H1 (cell line): ENCODE measurements at regions not wholly inside any gene's neighbourhood (a gene's known extent, or its start where the extent isn't known, plus 50 kb on each side); places are given as distances from the start of the nearest gene placed in this dataset.

Experiments used
- CTCF ChIA-PET: fragments of 300-600 bp; sonication (Branson Sonifier 250); formaldehyde crosslinking; loops from one replicate; lab custom pipeline; 2021; ENCODE audit not compliant: partially characterized antibody; lab: Charles Lee
- POLR2A ChIA-PET: fragments of 300-600 bp; sonication (Branson Sonifier 250); formaldehyde crosslinking; loops from one replicate; lab custom pipeline; 2021; ENCODE audit warnings: inconsistent platforms; ENCODE audit not compliant: partially characterized antibody; lab: Charles Lee
- DNase-seq, 2 experiments: peaks; one replicate each; pipeline versions ENCODE4 v3.0.0 to v3.0.0-alpha.2; 2010 to 2022; ENCODE audit warnings: low spot score in 2 of 2, low read depth in 1 of 2, mixed read lengths in 1 of 2
- FAIRE-seq: peaks from 2 replicates; lab custom pipeline; 2011; peaks lifted over from hg19 to GRCh38; lab: Jason Lieb, UNC
- H2AFZ ChIP-seq: 2 replicates; pipeline ENCODE4 v1.8.1; 2012; ENCODE audit warnings: low read length, inconsistent platforms
- H2AK5ac ChIP-seq: 2 replicates; pipeline ENCODE4 v1.6.1; 2013; ENCODE audit warnings: low read depth, low read length
- H2BK120ac ChIP-seq: replicated peaks from 2 replicates; pipeline ENCODE3; 2013; ENCODE audit warnings: low read depth, low read length, inconsistent platforms
- H2BK12ac ChIP-seq: 2 replicates; pipeline ENCODE4 v1.6.1; 2013; ENCODE audit warnings: low read depth, low read length
- H2BK15ac ChIP-seq: 2 replicates; pipeline ENCODE4 v1.6.1; 2013; ENCODE audit warnings: low read length
- H2BK20ac ChIP-seq: 2 replicates; pipeline ENCODE4 v1.6.1; 2013; ENCODE audit warnings: low read length
- H2BK5ac ChIP-seq: 2 replicates; pipeline ENCODE4 v1.6.1; 2013; ENCODE audit warnings: low read depth, low read length
- H3K14ac ChIP-seq: 2 replicates; pipeline ENCODE4 v1.6.1; 2013; ENCODE audit warnings: inconsistent platforms; ENCODE audit not compliant: insufficient read length
- H3K18ac ChIP-seq: 2 replicates; pipeline ENCODE4 v1.6.1; 2013; ENCODE audit warnings: low read length; ENCODE audit errors: extremely low read depth
- H3K23ac ChIP-seq: 2 replicates; pipeline ENCODE4 v1.6.1; 2013; ENCODE audit warnings: inconsistent platforms; ENCODE audit not compliant: insufficient read length
- H3K23me2 ChIP-seq: 2 replicates; pipeline ENCODE4 v1.6.1; 2013; ENCODE audit warnings: low read depth, low read length
- H3K27ac ChIP-seq: 2 replicates; pipeline ENCODE4 v1.6.1; 2011; ENCODE audit warnings: low read depth, low read length, inconsistent platforms
- H3K27me3 ChIP-seq, 4 experiments: replicated peaks in 1 of 4; 1 replicate in 1 of 4; 2 replicates in 3 of 4; pipeline versions ENCODE4 v1.6.1 to v1.8.1; 2011 to 2013; ENCODE audit warnings: low read length in 3 of 4, mild to moderate bottlenecking in 3 of 4, inconsistent platforms in 2 of 4, mixed read lengths in 2 of 4, moderate library complexity in 1 of 4; ENCODE audit not compliant: control insufficient read depth in 3 of 4, insufficient read depth in 3 of 4; ENCODE audit errors: extremely low read depth in 1 of 4
- H3K36me3 ChIP-seq, 4 experiments: 2 replicates each; pipeline versions ENCODE4 v1.6.1 to v1.8.1; 2011 to 2013; ENCODE audit warnings: mild to moderate bottlenecking in 4 of 4, low read length in 3 of 4, moderate library complexity in 2 of 4, control low read depth in 1 of 4, inconsistent platforms in 1 of 4; ENCODE audit not compliant: insufficient read depth in 4 of 4, control insufficient read depth in 2 of 4
- H3K4ac ChIP-seq: replicated peaks from 2 replicates; pipeline ENCODE3; 2013; ENCODE audit warnings: low read length, low read depth, mixed read lengths, inconsistent platforms; ENCODE audit not compliant: insufficient read length
- H3K4me1 ChIP-seq, 4 experiments: replicated peaks in 1 of 4; 1 replicate in 1 of 4; 2 replicates in 3 of 4; pipeline versions ENCODE4 v1.6.1 to v1.8.1; 2011 to 2013; ENCODE audit warnings: low read length in 3 of 4, inconsistent platforms in 2 of 4, mixed read lengths in 1 of 4; ENCODE audit not compliant: insufficient read depth in 4 of 4, control insufficient read depth in 3 of 4
- H3K4me2 ChIP-seq, 2 experiments: 2 replicates each; pipeline versions ENCODE4 v1.6.1 to v1.8.1; 2011 to 2013; ENCODE audit warnings: low read depth in 2 of 2, low read length in 2 of 2, control low read depth in 1 of 2, inconsistent platforms in 1 of 2, mild to moderate bottlenecking in 1 of 2; ENCODE audit not compliant: insufficient read depth in 1 of 2
- H3K4me3 ChIP-seq, 4 experiments: fragments of 200-600, 300-600 bp in 1 of 4; sonication (generic), shearing (Covaris generic), sonication (Bioruptor Twin) in 1 of 4; 2 replicates each; pipeline versions ENCODE4 v1.5.1 to v1.8.1; 2011 to 2016; ENCODE audit warnings: low read length in 4 of 4, low read depth in 3 of 4, control low read depth in 2 of 4, inconsistent platforms in 2 of 4, mild to moderate bottlenecking in 2 of 4, mixed read lengths in 1 of 4, moderate library complexity in 1 of 4; ENCODE audit not compliant: insufficient read depth in 2 of 4; ENCODE audit errors: extremely low read depth in 1 of 4
- H3K56ac ChIP-seq: replicated peaks from 2 replicates; pipeline ENCODE3; 2013; ENCODE audit warnings: low read depth, mild to moderate bottlenecking, mixed read lengths, low read length, inconsistent platforms; ENCODE audit not compliant: insufficient read length
- H3K79me1 ChIP-seq: 2 replicates; pipeline ENCODE4 v1.6.1; 2013; ENCODE audit warnings: low read depth, low read length, control low read depth
- H3K79me2 ChIP-seq, 2 experiments: 2 replicates each; pipeline versions ENCODE4 v1.6.1 to v1.8.1; 2012 to 2013; ENCODE audit warnings: low read length in 2 of 2, mild to moderate bottlenecking in 2 of 2, inconsistent platforms in 1 of 2; ENCODE audit not compliant: insufficient read depth in 2 of 2, control insufficient read depth in 1 of 2
- H3K9ac ChIP-seq, 4 experiments: replicated peaks in 1 of 4; 1 replicate in 1 of 4; 2 replicates in 3 of 4; pipeline versions ENCODE4 v1.6.1 to v1.8.1; 2011 to 2013; ENCODE audit warnings: low read depth in 3 of 4, low read length in 3 of 4, control low read depth in 2 of 4, mild to moderate bottlenecking in 2 of 4, moderate library complexity in 2 of 4, inconsistent platforms in 1 of 4; ENCODE audit errors: extremely low read depth in 1 of 4
- H3K9me3 ChIP-seq, 2 experiments: 2 replicates each; pipeline versions ENCODE4 v1.6.1 to v1.8.1; 2012 to 2013; ENCODE audit warnings: mild to moderate bottlenecking in 2 of 2, moderate library complexity in 2 of 2, control low read depth in 1 of 2, inconsistent platforms in 1 of 2, low read depth in 1 of 2, low read length in 1 of 2, mixed read lengths in 1 of 2; ENCODE audit not compliant: insufficient read depth in 2 of 2
- H4K20me1 ChIP-seq, 2 experiments: replicated peaks in 1 of 2; 2 replicates each; pipeline versions ENCODE3 to v1.8.1; 2011 to 2013; ENCODE audit warnings: inconsistent platforms in 2 of 2, low read length in 2 of 2, mild to moderate bottlenecking in 1 of 2; ENCODE audit not compliant: insufficient read depth in 2 of 2, control insufficient read depth in 1 of 2
- H4K5ac ChIP-seq: 2 replicates; pipeline ENCODE4 v1.6.1; 2013; ENCODE audit warnings: low read length, low read depth, mixed read lengths, inconsistent platforms; ENCODE audit not compliant: insufficient read length
- H4K8ac ChIP-seq: 2 replicates; pipeline ENCODE4 v1.8.0; 2013; ENCODE audit warnings: mild to moderate bottlenecking, moderate library complexity, low read length, inconsistent platforms; ENCODE audit not compliant: insufficient read depth; ENCODE audit errors: extremely low read depth
- H4K91ac ChIP-seq: replicated peaks from 2 replicates; pipeline ENCODE3; 2013; ENCODE audit warnings: low read length, mixed read lengths, inconsistent platforms; ENCODE audit not compliant: insufficient read length
- BRCA1 ChIP-seq: IDR thresholded peaks from 2 replicates; pipeline ENCODE4 v1.6.1; 2012; ENCODE audit warnings: low read depth, low read length, improper control_type of control experiment
- CBX8 ChIP-seq: fragments of 300-800, 300-1000 bp; sonication (generic); IDR thresholded peaks from 2 replicates; pipeline ENCODE4 v1.7.1; 2016; ENCODE audit warnings: low read depth, low read length, borderline replicate concordance
- CTBP2 ChIP-seq: IDR thresholded peaks from 2 replicates; pipeline ENCODE4 v1.7.0; 2011; ENCODE audit warnings: borderline replicate concordance, mild to moderate bottlenecking, moderate library complexity, mixed read lengths, low read length; ENCODE audit not compliant: insufficient read depth, insufficient read length
- FOSL1 ChIP-seq: IDR thresholded peaks from 2 replicates; pipeline ENCODE4 v1.6.1; 2011; ENCODE audit warnings: mild to moderate bottlenecking, low read depth, low read length, moderate library complexity; ENCODE audit not compliant: insufficient read depth
- GTF2F1 ChIP-seq: IDR thresholded peaks from 2 replicates; pipeline ENCODE4 v1.6.1; 2012; ENCODE audit warnings: low read depth, low read length, improper control_type of control experiment, borderline replicate concordance
- PHF8 ChIP-seq: fragments of 200-600 bp; sonication (generic); conservative IDR thresholded peaks from 2 replicates; pipeline ENCODE4 v1.7.1; 2012; ENCODE audit warnings: low read depth, mild to moderate bottlenecking, inconsistent platforms, low read length, moderate library complexity
- POU5F1 ChIP-seq: IDR thresholded peaks from 2 replicates; pipeline ENCODE4 v1.6.1; 2011; ENCODE audit warnings: low read depth, mild to moderate bottlenecking, low read length, moderate library complexity
- RXRA ChIP-seq: IDR thresholded peaks from 2 replicates; pipeline ENCODE4 v1.6.1; 2011; ENCODE audit warnings: low read depth, mild to moderate bottlenecking, low read length, moderate library complexity; ENCODE audit not compliant: insufficient read depth
- SIRT6 ChIP-seq: IDR thresholded peaks from one replicate; pipeline ENCODE4 v1.7.1; 2012; ENCODE audit warnings: low read length, inconsistent platforms
- SP1 ChIP-seq: IDR thresholded peaks from 2 replicates; pipeline ENCODE4 v1.6.1; 2011; ENCODE audit warnings: low read depth, low read length
- SRF ChIP-seq: IDR thresholded peaks from 2 replicates; pipeline ENCODE4 v1.6.1; 2011; ENCODE audit warnings: mild to moderate bottlenecking, low read depth, low read length, moderate library complexity
- WGBS, 2 experiments: shearing (Covaris generic) in 1 of 2; methylation state at CpG; one replicate each; pipeline versions ENCODE4 v1.1.6 to v1.1.7; 2013 to 2015; ENCODE audit warnings: low lambda C conversion rate in 2 of 2, mixed read lengths in 2 of 2, inconsistent platforms in 1 of 2, low coverage in 1 of 2, missing lambda C conversion rate in 1 of 2; ENCODE audit not compliant: insufficient replicate concordance in 2 of 2, insufficient coverage in 1 of 2, insufficient read length in 1 of 2; ENCODE audit errors: extremely low coverage in 1 of 2, missing lambda C conversion rate in 1 of 2; 5-methylcytosine and 5-hydroxymethylcytosine counted together

GRCh38 chr6:113570641-113571040 lies 286.5 kb upstream of the MARCKS start:
- ChIA-PET CTCF (interaction anchor here (0.6 to 1.2 kb wide), 2 partner anchors 14 to 410 kb away, joined by 3 to 4 read pairs; no protein-coding TSS in a partner anchor), POLR2A (no interaction called here)
- Histone ChIP-seq H2BK20ac (no peak overlapping the region), H3K4ac (no peak overlapping the region), H2BK12ac (no peak overlapping the region), H3K23me2 (no peaks in the 10 kb centered on the region), H3K9ac (no peak overlapping the region), H4K20me1 (no peaks in the 10 kb centered on the region), H3K18ac (no peak overlapping the region), H3K36me3 (no peaks in the 10 kb centered on the region), H2AK5ac (no peak overlapping the region), H4K91ac (no peak overlapping the region), H3K27me3 (no peaks in the 10 kb centered on the region; a peak in 1 of 7 replicates), H3K79me2 (no peaks in the 10 kb centered on the region), H2AFZ (no peak overlapping the region), H3K23ac (no peak overlapping the region), H3K4me1 (peaks cover 0 to 6% (median 0%) of the 10 kb centered on the region in 4 experiments; a peak in 1 of 7 replicates), H3K14ac (no peak overlapping the region), H4K8ac (no peak overlapping the region), H3K4me2 (no peak overlapping the region), H3K56ac (no peak overlapping the region), H3K9me3 (no peaks in the 10 kb centered on the region; a peak in 1 of 4 replicates), H2BK120ac (no peak overlapping the region), H3K79me1 (no peaks in the 10 kb centered on the region), H3K27ac (no peak overlapping the region), H3K4me3 (no peak overlapping the region), H2BK15ac (no peak overlapping the region), H4K5ac (no peak overlapping the region), H2BK5ac (no peak overlapping the region)
- 96% methylated on average over 3 of the region's 3 CpGs; no CpG with 5 or more reads in 1 of the 2 experiments for WGBS, 2 experiments
- DNase-seq (no peak), FAIRE-seq (no peak)
- TF ChIP-seq BRCA1 (no peak), FOSL1 (no peak), RXRA (no peak), SRF (no peak), PHF8 (no peak), POU5F1 (no peak), SP1 (no peak), CTBP2 (no peak), SIRT6 (no peak), GTF2F1 (no peak), CBX8 (no peak)
